HG02588 (cell line): ENCODE measurements at regions not wholly inside any gene's neighbourhood (a gene's known extent, or its start where the extent isn't known, plus 50 kb on each side); places are given as distances from the start of the nearest gene placed in this dataset.
"Not testable (repeated sequence)": the region's sequence is repeated elsewhere in the genome, so short reads cannot be mapped to it uniquely, and the experiment has no call there.

Experiments used
- ATAC-seq: cut with Tn5 transposase; IDR thresholded peaks from one replicate; pipeline ENCODE4 v1.9.1; 2021; ENCODE audit warnings: mild to moderate bottlenecking, moderate library complexity; ENCODE audit not compliant: unreplicated experiment

DNA sequence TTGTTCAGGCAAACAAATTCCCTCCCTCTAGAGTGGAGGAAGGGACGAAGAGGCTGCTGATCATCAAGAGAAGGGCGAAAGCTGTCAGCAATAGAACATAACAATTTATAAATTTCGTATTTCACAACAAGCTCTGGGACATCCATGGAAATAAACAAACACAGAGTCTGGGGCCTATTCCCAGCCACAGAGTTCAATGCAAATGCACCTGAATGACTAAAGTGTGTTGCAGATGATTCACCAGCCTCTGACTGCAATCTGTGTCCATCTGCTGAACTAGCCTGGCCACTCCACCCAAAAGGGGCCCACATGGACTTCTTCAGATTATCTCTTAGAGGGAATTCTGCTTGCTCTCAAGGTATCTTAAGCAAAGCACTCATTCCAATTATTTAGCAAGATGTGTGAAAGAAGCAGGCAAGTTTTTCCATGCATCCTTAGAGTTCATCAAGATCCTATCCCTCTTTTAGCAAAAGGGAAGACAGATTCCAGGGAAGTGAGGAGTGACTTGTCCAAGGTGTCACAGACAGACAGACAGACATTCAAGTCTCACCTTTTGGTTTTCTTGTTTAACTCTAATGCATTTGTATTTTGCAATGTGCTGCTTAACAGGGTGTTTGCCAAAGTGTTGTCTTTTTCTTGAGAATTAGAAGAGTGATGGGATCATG, 307.8 kb upstream of the PAPPA start:
- no peak for ATAC-seq

DNA sequence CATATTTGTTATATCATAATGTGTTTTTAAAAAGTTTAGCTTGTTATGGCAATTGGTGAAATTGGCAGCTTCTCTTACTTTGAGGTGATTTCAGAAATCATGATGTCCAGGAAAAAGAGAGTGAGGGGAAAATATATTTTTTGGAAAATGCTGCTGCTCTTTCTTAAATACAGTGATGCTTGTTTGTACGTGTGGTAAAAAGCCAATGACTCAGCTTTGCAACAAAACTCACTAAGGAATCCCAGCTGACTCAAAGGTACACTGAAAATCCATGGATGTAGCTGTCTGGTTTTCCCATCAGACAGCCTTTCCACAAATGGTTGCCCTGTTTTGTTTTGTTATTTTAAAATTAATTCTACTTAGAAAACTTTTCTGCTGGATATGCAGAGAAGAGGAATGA, 306.4 kb upstream of the PAPPA start:
- no peak for ATAC-seq

DNA sequence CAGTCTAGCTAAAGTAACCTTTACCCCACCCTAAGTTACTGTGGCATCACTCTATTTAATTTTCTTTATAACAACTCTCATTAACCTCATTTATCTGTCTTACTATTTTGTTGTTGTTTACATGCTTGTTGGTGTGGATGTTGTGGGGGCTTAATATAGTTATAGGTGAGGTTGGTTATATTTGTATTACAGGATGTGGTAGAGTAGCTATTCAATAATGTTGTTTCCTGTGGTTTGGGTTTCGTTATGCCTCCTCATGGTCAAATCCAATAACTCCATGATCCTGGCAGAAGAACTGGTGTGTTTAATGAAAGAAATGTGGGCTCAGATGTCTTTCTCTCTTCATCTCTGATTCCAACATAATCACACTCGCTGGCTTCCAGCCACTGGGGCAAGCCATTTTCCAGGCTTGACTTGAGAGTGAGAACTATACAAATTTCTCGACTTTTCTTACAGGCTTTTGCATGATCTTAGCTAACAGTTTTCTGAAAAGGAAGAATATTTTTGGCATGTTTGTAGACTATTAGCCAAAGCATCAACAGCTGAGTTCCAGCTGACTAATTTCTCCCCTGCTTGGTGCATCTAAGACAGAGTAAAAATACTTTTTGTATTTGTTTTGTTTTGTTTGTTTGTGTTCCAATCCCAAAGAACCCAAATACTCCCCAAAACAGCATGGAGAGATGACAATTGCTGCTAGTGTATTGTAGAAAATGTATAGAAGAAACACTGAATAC, 303.7 kb upstream of the PAPPA start:
- ATAC-seq: no peak

DNA sequence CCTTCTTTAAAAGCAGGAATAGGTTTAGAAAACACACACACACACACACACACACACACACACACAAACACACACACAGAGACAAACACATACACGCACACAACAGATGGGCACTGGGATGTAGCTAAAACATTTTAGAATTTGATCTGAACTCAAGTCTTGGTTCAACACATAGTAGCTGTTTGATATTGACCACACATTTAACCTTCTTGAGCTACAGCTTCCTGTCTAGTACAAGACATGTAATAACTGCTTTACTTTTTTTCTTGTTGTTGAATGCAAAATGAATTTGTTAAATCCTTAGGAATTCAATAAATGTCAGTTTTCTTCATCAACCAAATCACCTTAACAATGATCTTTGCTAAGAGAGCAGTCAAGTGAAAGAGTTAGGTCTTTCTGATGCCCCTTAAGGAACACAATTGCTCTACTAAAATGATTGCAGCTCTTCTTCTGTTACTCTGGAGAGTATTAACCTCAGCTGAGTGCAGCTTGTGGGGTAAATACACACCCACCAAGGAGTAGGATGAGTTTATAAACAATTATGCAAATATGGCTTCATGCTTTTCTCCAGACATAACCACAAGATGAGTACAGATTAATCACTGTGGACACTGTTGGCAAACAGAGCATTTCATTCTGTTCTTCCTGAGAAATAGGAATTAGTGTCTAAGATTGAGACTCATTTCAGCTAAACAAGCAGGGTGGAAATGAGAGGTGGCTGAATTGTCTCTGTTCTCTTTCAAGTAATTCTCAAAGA, 302.9 kb upstream of the PAPPA start:
- ATAC-seq: no peak

DNA sequence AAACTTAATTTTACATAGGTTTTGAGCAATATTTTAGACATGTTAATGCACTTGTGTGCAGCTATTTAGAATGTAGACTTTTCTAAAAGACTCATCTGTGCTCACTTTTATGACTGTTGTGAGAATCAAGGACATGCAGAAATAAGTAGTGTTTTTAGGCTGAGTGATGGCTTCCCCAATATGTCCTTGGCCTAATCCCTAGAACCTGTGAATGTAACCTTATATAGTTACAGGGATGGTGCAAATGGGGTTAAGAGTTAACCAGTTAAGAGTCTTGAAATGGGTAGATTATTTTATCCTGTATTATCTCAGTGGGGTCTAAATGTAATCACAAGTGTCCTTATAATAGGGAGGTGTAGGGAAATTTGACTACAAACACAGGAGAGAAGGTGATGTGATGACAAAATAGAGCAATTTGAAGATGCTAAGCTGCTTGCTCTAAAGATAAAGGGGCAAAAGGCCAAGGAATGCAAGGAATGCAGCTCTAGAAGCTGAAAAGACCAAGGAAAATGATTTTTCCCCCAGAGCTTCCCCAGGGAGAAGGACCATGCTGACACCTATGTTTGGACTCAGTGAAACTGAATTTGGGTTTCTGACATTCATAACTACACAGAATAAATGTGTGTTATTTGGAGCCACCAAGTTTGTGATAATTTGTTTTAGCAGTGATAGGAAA, 298.0 kb upstream of the PAPPA start:
- no peak for ATAC-seq

DNA sequence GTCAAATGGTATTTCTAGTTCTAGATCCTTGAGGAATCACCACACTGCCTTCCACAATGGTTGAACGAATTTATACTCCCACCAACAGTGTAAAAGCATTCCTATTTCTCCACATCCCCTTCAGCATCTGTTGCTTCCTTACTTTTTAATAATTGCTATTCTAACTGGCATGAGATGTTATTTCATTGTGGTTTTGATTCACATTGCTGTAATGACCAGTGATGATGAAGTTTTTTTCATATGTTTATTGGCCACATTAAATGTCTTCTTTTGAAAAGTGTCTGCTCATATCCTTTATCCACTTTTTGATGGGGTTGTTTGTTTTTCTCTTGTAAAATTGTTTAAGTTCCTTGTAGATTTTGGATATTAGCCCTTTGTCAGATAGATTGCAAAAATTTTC, 295.2 kb upstream of the PAPPA start:
- not testable (repeated sequence) for ATAC-seq

DNA sequence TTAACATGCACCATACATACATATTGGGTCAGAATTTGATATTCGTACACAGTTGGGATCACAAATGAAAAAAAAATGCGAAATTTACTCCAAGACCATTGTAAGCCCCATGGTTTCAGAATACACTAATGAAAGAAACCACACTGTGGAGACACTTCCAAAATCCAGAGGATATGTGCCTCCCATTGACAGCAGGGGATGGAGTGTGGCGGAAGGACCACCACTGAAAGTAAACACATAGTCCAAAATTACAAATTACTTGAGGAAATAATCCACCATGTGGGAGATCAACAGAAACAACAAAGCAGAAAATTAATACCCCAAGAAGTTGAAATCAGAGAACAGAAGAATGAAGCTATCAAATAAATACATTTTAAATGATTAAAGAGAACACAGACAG, 291.6 kb upstream of the PAPPA start:
- no peak for ATAC-seq

DNA sequence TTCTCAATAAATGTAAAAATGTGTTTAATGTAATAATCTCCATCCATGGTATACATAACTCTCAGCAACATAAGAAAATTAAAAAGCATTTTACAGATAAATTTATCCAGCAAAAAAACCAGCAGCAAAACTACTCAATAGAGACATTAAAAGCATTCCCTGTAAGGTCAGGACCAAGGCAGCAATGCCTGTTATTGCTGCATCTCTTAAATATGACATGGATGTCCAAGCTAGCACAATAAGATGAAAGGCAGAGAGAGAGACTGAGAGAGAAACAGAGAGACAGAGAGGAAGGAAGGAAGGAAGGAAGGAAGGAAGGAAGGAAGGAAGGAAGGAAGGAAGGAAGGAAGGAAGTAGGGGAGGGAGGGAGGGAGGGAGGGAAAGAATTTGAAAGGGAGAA, 289.0 kb upstream of the PAPPA start:
- no peak for ATAC-seq

DNA sequence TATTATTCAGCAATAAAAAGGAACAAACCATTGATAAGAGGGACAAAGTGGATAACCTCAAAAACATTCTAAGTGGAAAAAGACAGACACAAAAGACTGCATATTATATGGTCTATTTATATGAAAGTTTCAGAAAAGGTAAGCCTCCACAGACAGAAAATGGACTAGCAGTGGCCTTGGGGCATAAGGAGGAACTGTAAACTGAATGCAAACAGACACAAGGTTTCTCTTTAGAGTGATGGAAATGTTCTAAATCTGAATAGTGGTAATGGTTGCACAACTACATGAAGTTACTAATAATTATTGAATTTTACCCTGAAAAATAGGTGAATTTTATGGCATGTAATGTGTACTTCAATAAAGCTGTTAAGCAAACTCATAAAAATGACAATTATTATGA, 286.3 kb upstream of the PAPPA start:
- ATAC-seq: no peak

DNA sequence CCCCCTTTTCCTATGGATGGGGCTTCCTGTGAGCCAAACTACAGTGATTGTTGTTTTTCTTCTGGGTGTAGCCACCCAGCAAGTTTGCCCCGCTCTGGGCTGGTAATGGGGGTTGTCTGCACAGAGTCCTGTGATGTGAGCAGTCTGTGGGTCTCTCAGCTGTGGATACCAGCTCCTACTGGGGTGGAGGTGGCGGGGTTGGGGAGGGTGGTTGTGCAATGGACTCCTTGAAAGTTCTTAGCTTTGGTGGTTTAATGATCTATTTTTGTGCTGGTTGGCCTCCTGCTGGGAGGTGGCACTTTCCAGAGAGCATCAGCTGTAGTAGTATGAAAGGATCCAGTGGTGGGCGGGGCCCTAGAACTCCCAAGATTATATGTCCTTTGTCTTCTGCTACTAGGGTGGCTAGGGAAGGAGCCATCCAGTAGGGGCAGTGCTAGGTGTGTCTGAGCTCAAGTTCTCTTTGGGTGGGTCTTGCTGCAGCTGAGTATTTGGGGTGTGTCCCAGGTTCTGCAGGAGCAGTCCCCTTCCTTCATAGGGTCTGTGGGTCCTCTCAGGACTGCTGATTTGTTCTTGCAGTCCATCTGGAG, 275.6 kb upstream of the PAPPA start:
- no peak for ATAC-seq

DNA sequence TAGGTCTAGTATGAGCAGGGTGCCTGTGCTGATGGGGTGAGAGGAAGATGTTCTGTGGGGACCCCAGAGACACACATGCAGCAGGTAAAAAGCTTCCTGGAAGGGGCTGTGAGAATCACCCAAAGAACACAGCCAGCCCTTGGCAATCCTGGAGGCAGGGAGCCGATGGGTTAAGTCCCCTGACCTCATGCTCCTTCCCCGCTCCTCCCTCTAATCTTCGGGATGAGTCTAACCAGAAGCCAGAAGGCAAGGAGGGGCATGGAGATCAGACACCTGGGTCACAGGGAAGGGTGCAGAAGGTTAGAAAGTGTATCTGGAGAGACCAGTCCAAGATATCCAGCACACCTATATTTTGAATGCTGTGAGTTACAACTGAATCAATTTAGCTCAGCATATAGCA, 274.1 kb upstream of the PAPPA start:
- no peak for ATAC-seq

DNA sequence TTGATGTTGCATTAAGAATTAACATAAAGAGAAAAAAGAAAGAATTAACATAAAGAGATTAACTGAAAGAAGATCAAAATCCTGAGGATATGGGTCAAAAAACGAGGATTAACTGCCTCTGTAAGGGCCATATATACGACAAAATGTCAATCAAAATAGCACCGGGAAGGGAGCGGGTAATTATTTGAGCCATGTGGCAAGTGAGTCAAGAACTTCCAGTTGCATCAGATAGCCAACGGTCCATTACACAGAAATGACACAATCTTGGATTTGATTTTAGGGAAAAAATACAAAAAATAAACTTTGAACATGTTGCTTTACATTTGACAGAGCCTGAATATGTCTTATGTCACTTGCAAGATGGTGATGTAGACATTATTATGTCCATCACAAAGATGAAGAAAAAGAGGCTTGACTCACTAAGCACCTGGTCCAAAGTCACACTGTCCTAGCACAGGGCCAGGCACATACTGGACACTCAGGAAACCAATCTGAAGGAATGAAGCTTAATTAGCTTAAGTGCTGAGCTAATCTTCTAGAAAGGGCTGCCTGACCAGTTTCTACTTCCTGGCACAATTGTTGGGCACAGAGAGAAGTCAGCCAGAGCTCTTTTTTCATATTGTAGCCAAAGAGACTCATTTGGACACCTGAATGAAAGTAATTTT, 273.2 kb upstream of the PAPPA start:
- no peak for ATAC-seq

DNA sequence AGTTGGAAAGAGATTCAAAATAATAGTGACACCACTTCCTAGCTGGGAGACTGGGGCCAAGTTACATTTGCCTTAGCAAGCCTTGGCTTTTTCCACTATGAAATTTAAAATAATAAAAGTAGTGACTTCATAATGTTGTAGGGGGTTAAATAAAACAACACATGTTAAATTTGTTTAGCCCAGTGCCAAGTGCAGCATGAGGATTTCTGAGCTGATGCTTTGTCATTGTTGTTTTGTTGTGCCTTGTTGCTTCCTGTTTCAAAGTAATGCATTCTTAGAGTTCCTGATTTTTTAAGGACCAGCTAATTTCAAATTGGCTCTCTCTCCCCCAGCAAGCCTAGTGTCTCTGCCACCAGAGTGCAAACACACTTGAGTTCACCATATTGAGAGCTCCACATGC, 270.7 kb upstream of the PAPPA start:
- no peak for ATAC-seq

DNA sequence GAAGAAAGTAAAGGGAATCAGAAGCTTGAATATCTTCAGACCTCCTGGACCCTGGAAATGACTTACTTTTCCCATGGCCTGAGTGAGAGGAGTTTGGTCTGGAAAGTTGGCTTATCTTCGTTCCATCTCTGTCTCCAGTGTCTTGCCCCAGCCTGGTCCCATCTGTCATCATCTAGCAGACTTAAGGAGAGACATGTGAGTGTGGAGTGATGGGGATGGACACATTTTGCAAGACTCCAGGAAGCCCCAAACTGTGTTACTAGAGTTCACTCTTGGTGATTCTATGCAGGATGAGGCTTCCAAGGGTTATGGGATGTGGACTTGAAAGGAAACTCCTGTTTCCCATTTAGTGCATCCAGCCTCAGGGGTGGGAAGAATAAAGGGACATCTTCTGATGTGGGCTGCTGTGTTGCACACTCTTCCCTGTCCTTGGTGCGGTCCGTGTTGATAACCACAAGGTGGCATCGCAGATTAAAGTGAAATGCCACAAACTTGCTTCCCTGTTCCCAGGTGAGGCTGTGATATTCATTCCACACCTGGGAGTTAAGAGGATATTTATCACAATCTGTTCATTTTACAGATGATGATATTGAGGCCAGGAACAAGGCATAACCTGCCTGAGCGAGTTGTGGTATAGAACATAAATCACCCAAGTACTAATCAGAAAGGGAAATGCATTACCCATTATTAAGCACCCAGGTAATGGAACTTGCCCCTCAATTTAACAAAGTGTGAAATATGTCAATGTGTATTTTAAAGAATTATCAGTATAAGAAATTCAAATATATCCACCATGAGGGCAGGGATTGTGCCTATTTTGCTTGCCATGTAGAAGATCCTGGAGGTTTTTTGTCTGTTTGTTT, 269.9 kb upstream of the PAPPA start:
- no peak for ATAC-seq

DNA sequence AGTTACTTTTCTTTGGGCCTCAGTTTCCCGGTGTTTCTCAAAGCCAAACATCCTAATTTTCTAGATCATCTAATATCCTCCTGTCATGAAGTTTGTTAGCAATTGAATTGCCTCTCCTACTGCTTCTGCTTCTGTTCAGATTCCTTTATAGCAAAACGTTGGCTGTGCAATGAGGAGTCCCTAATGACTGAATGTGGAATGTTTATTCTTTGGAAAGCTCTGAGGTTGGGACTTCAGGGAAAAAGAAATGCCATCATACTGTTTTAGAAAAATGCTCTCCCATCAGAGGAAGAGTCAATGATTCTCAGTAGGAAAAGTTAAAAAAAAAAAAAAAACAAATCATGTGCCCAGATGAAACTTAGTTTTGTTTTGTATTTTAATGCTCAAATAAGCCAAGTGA, 268.7 kb upstream of the PAPPA start:
- ATAC-seq: no peak

DNA sequence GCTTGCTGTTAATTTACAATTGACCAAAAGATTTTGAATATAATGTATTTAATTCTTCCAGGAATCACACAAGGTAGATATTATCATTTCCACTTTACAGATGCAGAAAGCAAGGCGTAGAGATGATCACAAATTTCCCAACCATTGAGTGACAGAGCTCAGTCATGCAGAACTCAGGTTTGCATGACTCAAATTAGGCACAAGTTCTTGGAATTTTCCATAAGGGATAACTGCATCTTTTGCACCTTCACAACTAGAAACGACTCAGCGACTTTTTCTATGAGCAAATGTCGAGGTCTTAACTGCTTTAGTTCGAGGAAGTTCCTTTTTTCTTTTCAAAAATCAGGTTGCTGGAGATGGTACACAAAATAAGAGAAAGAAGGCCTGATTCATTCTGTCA, 265.5 kb upstream of the PAPPA start:
- no peak for ATAC-seq

DNA sequence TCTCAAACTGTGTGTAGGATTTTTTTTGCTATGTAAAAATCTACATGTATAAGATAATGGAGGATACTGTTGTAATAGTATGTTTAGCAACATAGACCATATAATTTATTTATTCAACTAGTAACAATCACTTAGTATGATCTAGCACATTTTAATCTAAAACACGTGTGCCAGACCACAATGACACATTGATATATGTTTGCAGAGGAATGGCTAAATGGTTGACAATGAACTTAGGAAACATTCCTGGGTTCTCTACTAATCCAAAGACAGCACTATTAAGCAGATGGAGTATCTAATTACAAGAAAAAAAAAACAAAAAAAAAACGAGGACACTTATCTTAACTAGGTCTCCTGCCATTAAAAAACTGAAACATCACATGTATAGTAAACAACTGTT, 261.7 kb upstream of the PAPPA start:
- ATAC-seq: no peak

DNA sequence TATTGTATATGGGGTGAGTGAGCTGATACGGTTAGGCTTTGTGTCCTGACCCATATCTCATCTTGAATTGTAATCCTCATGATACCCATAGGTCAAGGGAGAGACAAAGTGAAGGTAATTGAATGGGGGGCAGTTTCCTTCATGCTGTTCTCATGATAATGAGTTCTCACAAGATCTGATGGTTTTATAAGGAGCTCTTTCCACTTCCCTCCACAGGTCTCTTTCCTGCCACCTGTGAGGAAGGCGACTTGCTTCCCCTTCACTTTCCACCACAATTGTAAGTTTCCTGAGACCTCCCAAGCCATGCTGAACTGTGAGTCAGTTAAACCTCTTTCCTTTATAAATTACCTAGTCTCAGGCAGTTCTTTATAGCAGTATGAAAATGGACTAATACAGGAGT, 255.1 kb upstream of the PAPPA start:
- ATAC-seq: not testable (repeated sequence)

DNA sequence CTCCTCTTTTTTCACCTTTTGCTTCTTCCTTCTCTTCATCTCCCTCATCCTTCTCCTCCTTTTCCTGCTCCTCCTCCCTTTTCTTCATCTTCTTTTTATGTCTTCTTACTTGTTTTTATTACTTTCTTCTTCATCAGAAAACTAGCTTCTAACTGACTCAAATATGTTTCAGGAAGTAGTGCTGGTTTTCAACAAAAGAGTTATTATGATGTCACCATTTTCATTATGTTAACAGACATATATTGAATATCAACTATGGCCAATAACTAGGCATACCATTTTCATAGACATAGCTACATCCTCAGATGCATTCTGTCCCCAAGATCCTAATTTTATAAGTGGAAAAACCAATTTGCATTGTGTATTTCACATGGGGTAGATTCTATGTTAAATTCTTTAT, 252.9 kb upstream of the PAPPA start:
- no peak for ATAC-seq

DNA sequence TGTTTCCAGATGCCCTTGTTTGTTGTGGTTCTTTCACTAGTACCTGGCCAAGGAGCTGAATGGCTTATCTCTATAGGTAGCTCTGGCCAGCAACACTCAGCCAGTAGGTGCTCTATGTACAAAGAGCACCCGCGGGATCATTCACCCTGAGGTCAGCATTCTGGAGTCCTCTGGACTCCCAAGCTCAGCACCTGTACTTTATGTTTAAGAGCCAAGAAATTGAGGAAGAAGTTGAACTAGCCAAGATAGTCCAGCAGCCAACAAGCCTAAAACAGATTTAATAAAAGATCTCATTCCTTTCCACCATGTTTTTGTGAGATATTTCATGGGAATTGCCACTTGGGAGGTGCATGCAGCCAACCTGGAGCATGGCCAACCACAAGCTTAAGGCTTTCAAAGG, 242.6 kb upstream of the PAPPA start:
- no peak for ATAC-seq
